NCI-H460 (cell line): ENCODE measurements at regions not wholly inside any gene's neighbourhood (a gene's known extent, or its start where the extent isn't known, plus 50 kb on each side); places are given as distances from the start of the nearest gene placed in this dataset.

Experiments
- DNase-seq: peaks from one replicate; pipeline ENCODE4 v3.0.0-alpha.2; 2016; ENCODE audit warnings: low read depth; ENCODE audit errors: extremely low read depth

DNA sequence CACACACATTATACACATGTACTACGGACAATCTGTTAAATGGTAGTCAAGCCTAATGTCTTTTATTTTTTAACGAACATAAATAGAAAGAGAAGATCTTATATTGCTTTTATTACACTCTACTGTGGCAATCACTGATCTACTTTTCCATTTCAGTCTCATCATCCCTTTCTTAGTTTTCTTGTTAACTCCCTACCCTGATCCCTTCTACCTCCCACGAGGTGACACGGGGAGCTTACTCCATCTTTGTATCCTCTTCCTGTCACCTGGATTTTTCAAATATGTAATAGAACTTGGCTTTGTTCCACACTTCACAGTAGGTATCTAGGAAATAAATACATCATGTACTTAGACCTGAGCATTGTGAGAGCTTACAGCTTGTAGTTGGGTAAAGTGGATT lies 211.0 kb downstream of the PIK3R1 start:
- DNase-seq, result no peak

DNA sequence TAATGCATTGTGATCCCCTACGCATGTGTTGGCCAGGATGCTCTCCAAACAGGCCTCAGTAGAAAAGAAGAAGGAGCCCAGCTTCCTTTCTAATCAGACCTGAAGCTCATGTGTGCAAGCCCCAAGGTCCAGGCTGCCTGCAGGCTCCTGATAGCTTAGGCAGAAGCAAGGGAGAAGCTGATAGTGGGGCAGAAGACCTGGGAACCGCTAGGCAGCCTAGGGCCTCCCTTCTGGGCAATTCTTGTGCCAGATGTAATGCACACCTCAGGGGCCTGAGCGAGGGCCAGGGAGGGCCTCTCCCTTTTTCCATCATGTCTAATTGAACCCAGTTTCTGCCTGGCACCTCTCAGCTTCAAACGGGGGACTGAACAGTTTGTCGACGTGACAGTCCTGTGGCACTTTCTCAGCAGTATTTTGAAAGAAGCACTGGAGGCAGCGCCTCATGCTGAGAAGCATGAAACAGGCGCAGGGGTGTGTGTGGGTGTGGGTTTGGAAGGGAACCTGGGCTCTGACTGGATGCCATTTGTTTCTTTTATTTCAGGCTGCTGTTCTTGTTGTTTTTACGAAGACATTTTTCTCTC lies 212.8 kb downstream of the PIK3R1 start:
- no peak for DNase-seq

- no peak for DNase-seq
Observed at GRCh38 chr5:68429510-68429909, 214.0 kb downstream of the PIK3R1 start.

DNA sequence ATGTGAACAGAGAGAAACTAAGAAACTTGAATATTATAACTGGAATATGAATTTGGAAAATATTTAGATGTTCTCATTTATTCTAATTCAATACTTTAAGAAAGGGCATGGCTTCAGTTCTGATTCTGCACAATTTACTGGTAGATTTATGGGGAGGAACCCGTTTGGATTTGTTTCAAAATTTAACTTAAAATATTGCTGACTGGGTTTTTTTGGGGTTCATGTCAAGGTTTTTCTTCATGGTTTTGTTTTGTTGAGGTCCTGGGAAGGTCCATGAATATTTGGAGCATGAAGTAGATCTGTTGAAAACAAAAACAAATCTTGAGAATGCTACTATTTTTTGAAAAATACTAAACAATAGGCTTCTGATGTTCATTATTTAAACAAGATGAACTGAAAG lies 214.7 kb downstream of the PIK3R1 start:
- no peak for DNase-seq

DNA sequence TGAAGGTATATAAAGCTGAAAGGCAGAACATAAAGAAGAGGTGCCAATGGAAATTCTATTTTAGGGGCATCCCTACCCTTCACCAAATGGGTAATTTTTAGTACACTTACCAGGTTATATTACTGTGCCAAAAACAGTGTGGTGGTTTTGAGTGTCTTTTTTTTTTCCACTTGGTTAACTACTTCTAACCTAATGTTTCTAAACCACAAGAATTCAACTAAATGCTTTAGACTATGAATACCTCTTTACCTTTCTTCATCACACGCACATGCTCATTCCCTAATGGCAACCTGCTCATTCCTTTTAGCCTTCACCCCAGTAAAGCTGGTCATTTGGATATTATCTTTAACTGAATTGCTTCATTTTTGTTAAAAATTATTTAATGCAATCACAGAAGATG lies 215.6 kb downstream of the PIK3R1 start:
- DNase-seq, result no peak

- no peak for DNase-seq
Observed at GRCh38 chr5:68431601-68432337, 216.2 kb downstream of the PIK3R1 start.

GRCh38 chr5:68432682-68433081 lies 217.1 kb downstream of the PIK3R1 start:
- DNase-seq, result no peak

DNA sequence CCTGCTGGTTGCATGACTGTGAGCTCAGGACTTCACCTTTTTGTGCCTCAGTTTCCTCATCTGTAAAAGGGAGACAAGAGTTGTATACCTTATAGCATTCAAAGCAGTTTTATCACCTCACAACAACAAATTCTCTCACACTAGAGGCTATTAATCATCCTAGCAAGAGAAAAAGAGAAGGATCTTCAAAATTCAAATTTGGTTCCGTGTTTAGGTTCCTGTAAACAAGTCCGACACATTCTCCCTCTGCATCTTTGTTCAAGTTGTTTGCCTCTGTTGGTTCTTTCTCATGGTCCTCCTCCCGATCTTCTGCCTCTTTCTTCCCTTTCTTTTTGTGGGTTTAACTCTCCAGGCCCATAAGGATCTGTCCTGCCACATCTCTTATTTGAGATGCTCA lies 218.0 kb downstream of the PIK3R1 start:
- no peak for DNase-seq

- DNase-seq, result no peak
Observed at GRCh38 chr5:68433923-68434879, 218.6 kb downstream of the PIK3R1 start.

GRCh38 chr5:68435611-68436010 lies 220.1 kb downstream of the PIK3R1 start:
- no peak for DNase-seq

GRCh38 chr5:68436686-68437520 lies 221.3 kb downstream of the PIK3R1 start:
- no peak for DNase-seq

- DNase-seq, result no peak
Observed at GRCh38 chr5:68438876-68439275, 223.3 kb downstream of the PIK3R1 start.

GRCh38 chr5:68440245-68440644 lies 224.7 kb downstream of the PIK3R1 start:
- DNase-seq, result no peak

DNA sequence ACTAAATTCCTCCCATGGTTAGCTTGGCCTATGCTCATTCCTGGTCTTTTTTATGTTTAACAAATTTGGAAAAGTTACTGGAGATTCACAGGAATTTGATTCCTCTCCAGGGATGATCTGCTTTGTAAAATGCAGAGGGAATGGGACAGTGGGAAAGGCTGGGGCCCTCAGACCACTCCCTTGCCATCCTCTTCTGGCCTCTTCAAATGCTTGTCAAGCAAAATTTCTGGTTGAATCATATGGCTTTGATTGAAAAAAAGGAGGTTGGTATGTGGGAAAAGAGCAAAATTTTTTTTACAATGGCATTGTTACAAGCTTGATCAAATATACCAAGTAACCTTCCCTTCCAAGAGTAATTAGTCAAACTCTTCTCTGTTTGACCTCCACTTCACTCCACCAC lies 225.1 kb downstream of the PIK3R1 start:
- no peak for DNase-seq

- no peak for DNase-seq
Observed at GRCh38 chr5:68441309-68442073, 225.9 kb downstream of the PIK3R1 start.

DNA sequence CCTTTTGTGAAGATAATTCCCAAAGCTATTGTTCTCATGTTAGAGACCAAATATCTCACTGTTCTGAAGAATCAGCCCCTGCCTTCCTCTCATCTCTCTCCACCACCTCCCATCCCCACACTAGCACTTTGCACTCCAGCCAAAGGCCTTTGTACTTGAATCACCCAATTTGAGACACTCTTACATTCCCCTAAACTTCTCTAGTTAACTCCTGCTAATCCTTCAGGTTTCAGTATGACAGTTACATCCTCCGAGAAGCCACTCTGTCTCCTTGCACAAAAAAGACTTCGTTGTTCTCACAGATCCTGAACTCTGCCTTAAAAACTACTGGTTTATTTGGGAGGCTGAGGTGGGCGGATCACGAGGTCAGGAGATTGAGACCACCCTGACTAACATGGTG lies 227.5 kb downstream of the PIK3R1 start:
- DNase-seq, result no peak

- DNase-seq, result no peak
Observed at GRCh38 chr5:68444048-68444447, 228.5 kb downstream of the PIK3R1 start.

DNA sequence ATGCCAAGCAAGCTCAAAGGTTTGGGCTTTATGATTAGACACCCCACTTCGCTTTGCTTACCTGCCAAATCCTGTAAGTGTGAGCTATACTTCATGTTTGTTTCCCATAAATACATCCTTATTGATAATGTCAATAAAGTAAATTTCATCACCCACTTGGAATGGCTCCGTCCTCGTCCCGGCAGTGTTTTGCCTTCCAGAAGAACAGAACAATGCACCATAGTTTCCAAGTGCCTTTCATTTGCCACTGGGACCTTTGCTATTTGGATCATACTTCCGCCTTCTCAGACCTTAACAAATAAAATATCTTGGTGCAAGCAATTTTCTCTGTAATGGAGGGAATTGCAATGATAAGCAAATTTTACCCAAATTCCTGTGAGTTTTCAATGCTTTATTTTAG lies 229.3 kb downstream of the PIK3R1 start:
- no peak for DNase-seq

- no peak for DNase-seq
Observed at GRCh38 chr5:68445257-68446069, 229.9 kb downstream of the PIK3R1 start.
